A673 (cell line): ENCODE measurements at regions not wholly inside any gene's neighbourhood (a gene's known extent, or its start where the extent isn't known, plus 50 kb on each side); places are given as distances from the start of the nearest gene placed in this dataset.

Experiments used
- BruUV-seq: library from RNA; stranded (reverse); fragments of 400-500 nt; replicated peaks from 2 replicates; lab custom pipeline; 2021; lab: Mats Ljungman, UMichigan
- CTCF ChIA-PET: fragments of 300-600 bp; sonication (Branson Sonifier 250); formaldehyde crosslinking; loops from one replicate; lab custom pipeline; 2022; ENCODE audit warnings: antibody characterized with exemption; lab: Charles Lee
- POLR2A ChIA-PET: fragments of 300-600 bp; sonication (Branson Sonifier 250); formaldehyde crosslinking; loops from one replicate; lab custom pipeline; 2022; ENCODE audit warnings: antibody characterized with exemption; ENCODE audit not compliant: low non-redundant PET; lab: Charles Lee
- DNase-seq: peaks from one replicate; pipeline ENCODE4 v3.0.0-alpha.2; 2015; ENCODE audit warnings: low spot score
- H3K27ac ChIP-seq: fragments of 200-600 bp; sonication (generic); 2 replicates; pipeline ENCODE4 v1.5.1; 2016; ENCODE audit warnings: mixed run types, low read depth, mild to moderate bottlenecking, mixed read lengths, antibody characterized with exemption, low read length; ENCODE audit not compliant: poor library complexity, severe bottlenecking
- H3K27me3 ChIP-seq: fragments of 200-600 bp; sonication (generic); replicated peaks from 2 replicates; pipeline ENCODE4 v1.6.1; 2017; ENCODE audit warnings: mixed run types, low read depth, mild to moderate bottlenecking, mixed read lengths, antibody characterized with exemption, low read length; ENCODE audit not compliant: insufficient read depth, poor library complexity
- H3K36me3 ChIP-seq: fragments of 200-600 bp; sonication (generic); 2 replicates; pipeline ENCODE4 v1.6.1; 2016; ENCODE audit warnings: mixed run types, mild to moderate bottlenecking, mixed read lengths, antibody characterized with exemption, low read length; ENCODE audit not compliant: insufficient read depth, poor library complexity, severe bottlenecking
- H3K4me1 ChIP-seq: fragments of 200-600 bp; sonication (generic); 2 replicates; pipeline ENCODE4 v1.6.1; 2017; ENCODE audit warnings: mixed run types, mild to moderate bottlenecking, mixed read lengths, antibody characterized with exemption, low read length; ENCODE audit not compliant: insufficient read depth, poor library complexity, severe bottlenecking
- H3K4me3 ChIP-seq: fragments of 200-600 bp; sonication (generic); 2 replicates; pipeline ENCODE4 v1.5.1; 2016; ENCODE audit warnings: low read depth, mixed run types, mild to moderate bottlenecking, mixed read lengths, low read length; ENCODE audit not compliant: poor library complexity, severe bottlenecking
- H3K9me3 ChIP-seq: fragments of 200-600 bp; sonication (generic); 2 replicates; pipeline ENCODE4 v1.6.1; 2016; ENCODE audit warnings: mixed run types, low read depth, mild to moderate bottlenecking, mixed read lengths, antibody characterized with exemption, low read length; ENCODE audit not compliant: poor library complexity, severe bottlenecking
- CTCF ChIP-seq: fragments of 300-800, 200-600 bp; sonication (generic); conservative IDR thresholded peaks from 2 replicates; pipeline ENCODE4 v1.5.1; 2017; ENCODE audit warnings: low read depth, mild to moderate bottlenecking, antibody characterized with exemption, low read length, moderate library complexity, mixed read lengths
- EZH2 ChIP-seq: fragments of 200-600 bp; sonication (generic); IDR thresholded peaks from 2 replicates; pipeline ENCODE4 v1.6.1; 2017; ENCODE audit warnings: borderline replicate concordance, low read depth, mild to moderate bottlenecking, mixed read lengths, antibody characterized with exemption, low read length; ENCODE audit not compliant: poor library complexity, severe bottlenecking
- intact Hi-C: fragments of 100-400 bp; cut with micrococcal nuclease; formaldehyde crosslinking; loops from one replicate; pipeline ENCODE4 v1.10.0; 2022; ENCODE audit not compliant: unreplicated experiment

DNA sequence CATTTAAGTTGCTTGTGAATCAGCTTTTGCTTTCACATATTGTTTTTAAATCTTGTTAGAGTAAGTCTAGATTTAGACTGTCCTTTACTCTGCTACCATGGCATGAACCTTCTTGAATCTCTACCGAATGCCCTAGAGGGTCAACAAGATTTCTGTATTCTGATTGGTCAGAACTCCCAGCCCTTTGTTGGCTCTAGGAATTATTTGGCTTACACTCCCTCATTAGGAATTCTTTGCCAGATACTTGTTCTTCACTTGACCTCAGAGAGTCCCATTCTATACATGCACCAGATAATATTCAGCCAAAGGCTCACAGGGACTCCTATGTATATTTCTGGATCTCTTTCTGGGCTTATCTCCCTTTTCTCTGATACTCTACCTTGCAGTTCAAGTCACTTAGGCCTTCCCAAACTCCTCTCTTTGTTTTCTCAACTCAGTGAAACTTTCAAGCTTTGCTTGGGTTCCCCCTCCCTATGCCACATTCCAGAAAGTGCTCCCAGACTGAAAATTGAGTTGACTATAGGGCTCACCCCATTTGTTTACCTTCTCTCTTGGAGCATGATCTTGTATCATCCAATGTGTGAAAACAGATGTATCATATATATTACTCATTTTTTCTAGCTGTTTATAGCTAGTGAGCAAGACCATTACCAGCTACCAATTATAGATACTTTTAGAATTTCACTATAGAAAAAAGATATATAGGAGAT, 405.0 kb downstream of the PLPP3 start:
- Histone ChIP-seq H3K27ac (no peak overlapping the region), H3K4me3 (no peak overlapping the region), H3K9me3 (no peaks in the 10 kb centered on the region), H3K36me3 (no peaks in the 10 kb centered on the region), H3K4me1 (no peaks in the 10 kb centered on the region), H3K27me3 (peaks cover 4% of the 10 kb centered on the region)
- DNase-seq = no peak
- POLR2A ChIA-PET = no interaction called here
- CTCF ChIA-PET = no interaction called here
- intact Hi-C loops = no loop called here
- no peak for TF ChIP-seq CTCF
- no peak for TF ChIP-seq EZH2
- BruUV-seq = no TSS peak

DNA sequence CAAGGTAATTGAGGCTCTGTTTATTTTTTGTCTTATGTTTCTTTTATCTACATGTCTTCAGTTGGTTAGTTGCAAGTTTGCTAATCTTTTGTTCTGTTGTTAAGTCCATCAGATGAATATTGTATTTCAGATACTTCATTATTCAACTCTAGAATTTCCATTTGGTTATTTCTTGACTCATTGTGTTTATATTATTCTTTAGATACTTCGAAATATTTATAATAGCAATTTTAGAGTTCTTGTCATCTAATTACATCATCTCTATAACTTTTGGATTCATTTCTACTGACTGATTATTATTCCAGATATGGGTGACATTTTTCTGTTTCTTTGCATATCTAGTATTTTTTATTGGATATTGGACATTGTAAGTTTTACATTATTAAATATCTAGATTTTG, 405.6 kb downstream of the PLPP3 start:
- no peak for DNase-seq
- intact Hi-C loops = no loop called here
- H3K4me3 ChIP-seq = no peak overlapping the region

GRCh38 chr1:56171670-56172069, 407.7 kb downstream of the PLPP3 start:
- H3K27me3 ChIP-seq = peaks cover 4% of the 10 kb centered on the region
- no peaks in the 10 kb centered on the region for H3K4me1 ChIP-seq
- intact Hi-C loops = no loop called here
- H3K4me3 ChIP-seq = no peak overlapping the region
- ChIA-PET CTCF (no interaction called here), POLR2A (no interaction called here)
- no peaks in the 10 kb centered on the region for H3K9me3 ChIP-seq
- H3K36me3 ChIP-seq = no peaks in the 10 kb centered on the region
- no peak for TF ChIP-seq EZH2
- H3K27ac ChIP-seq = no peak overlapping the region
- BruUV-seq = no TSS peak
- no peak for DNase-seq

More for the DNA sequence above, 405.6 kb downstream of the PLPP3 start:
- CTCF ChIA-PET = no interaction called here
- no peak overlapping the region for H3K27ac ChIP-seq
- H3K9me3 ChIP-seq = no peaks in the 10 kb centered on the region
- POLR2A ChIA-PET = no interaction called here
- no peaks in the 10 kb centered on the region for H3K4me1 ChIP-seq
- H3K36me3 ChIP-seq = no peaks in the 10 kb centered on the region
- peaks cover 4% of the 10 kb centered on the region for H3K27me3 ChIP-seq
- no peak for TF ChIP-seq EZH2
- BruUV-seq = no TSS peak

DNA sequence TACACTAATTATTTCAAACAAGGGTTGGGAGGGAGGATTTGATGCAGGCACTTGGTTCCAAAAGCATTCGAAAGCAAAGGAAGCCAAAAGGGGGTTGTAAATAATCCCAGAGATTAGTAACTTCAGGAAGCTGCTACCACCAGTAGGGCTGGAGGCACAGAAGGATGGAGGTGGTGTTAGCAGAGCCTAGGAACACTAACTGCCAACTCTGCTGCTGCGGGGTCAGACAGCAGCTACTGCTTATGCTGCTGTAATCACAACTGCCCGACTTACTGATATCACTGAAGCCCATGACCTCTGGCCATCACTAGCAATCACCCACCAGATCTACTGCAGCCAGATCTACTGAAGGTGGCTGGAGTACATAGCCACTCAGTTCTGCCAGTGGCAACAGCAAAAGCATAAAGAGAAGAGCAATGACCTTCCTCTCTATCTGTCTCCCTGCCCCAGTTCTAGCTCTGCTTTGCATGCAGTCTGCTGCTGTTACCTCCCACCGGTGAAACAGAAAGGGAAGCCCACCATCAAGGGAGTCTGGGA, 408.5 kb downstream of the PLPP3 start:
- no peaks in the 10 kb centered on the region for H3K36me3 ChIP-seq
- ChIA-PET CTCF (no interaction called here), POLR2A (no interaction called here)
- no peak for DNase-seq
- TF ChIP-seq CTCF = no peak
- intact Hi-C loops = no loop called here
- H3K27me3 ChIP-seq = peaks cover under 1% of the 10 kb centered on the region
- H3K4me3 ChIP-seq = no peak overlapping the region
- H3K27ac ChIP-seq = no peak overlapping the region
- H3K9me3 ChIP-seq = no peaks in the 10 kb centered on the region
- no peaks in the 10 kb centered on the region for H3K4me1 ChIP-seq
- BruUV-seq = no TSS peak
